Panc1 (cell line): ENCODE measurements at regions not wholly inside any gene's neighbourhood (a gene's known extent, or its start where the extent isn't known, plus 50 kb on each side); places are given as distances from the start of the nearest gene placed in this dataset.

Experiments used
- ATAC-seq: fragments of 200-7000 bp; cut with Tn5 transposase; 2 replicates; pipeline ENCODE4 v1.9.1; 2020; ENCODE audit warnings: mild to moderate bottlenecking, moderate library complexity
- BruUV-seq: library from RNA; stranded (reverse); fragments of 400-500 nt; replicated peaks from 2 replicates; lab custom pipeline; 2021; lab: Mats Ljungman, UMichigan
- CTCF ChIA-PET: fragments of 300-600 bp; sonication (Branson Sonifier 250); formaldehyde crosslinking; loops from one replicate; lab custom pipeline; 2022; ENCODE audit warnings: antibody characterized with exemption; lab: Charles Lee
- POLR2A ChIA-PET: fragments of 300-600 bp; sonication (Branson Sonifier 250); formaldehyde crosslinking; loops from one replicate; lab custom pipeline; 2022; ENCODE audit warnings: antibody characterized with exemption; lab: Charles Lee
- DNase-seq: peaks from one replicate; pipeline ENCODE4 v3.0.0-alpha.2; 2010; ENCODE audit warnings: low read depth, low spot score
- H3K27ac ChIP-seq: 2 replicates; pipeline ENCODE4 v1.5.1; 2011; ENCODE audit warnings: mild to moderate bottlenecking, low read length, inconsistent platforms
- H3K27me3 ChIP-seq: fragments of 200-500 bp; sonication (Bioruptor generic); 2 replicates; pipeline ENCODE4 v1.6.0; 2014; ENCODE audit warnings: low read length, inconsistent platforms; ENCODE audit not compliant: control insufficient read depth, insufficient read depth
- H3K36me3 ChIP-seq: fragments of 200-500 bp; sonication (Bioruptor generic); 2 replicates; pipeline ENCODE4 v1.5.1; 2014; ENCODE audit warnings: inconsistent platforms, mild to moderate bottlenecking, low read length, moderate library complexity; ENCODE audit not compliant: control insufficient read depth, insufficient read depth
- H3K4me1 ChIP-seq: 2 replicates; pipeline ENCODE4 v1.5.1; 2011; ENCODE audit warnings: inconsistent platforms, mild to moderate bottlenecking, low read length, moderate library complexity; ENCODE audit not compliant: control insufficient read depth, insufficient read depth
- H3K4me3 ChIP-seq, 2 experiments: 2 replicates each; pipeline ENCODE4 v1.5.1; 2011 to 2012; ENCODE audit warnings: low read depth in 2 of 2, low read length in 2 of 2, mild to moderate bottlenecking in 2 of 2, inconsistent platforms in 1 of 2, moderate library complexity in 1 of 2
- H3K9me3 ChIP-seq: fragments of 200-500 bp; sonication (Bioruptor generic); 2 replicates; pipeline ENCODE4 v1.5.1; 2014; ENCODE audit warnings: low read depth, mild to moderate bottlenecking, inconsistent platforms, low read length, moderate library complexity; ENCODE audit not compliant: control insufficient read depth, insufficient read depth
- POLR2AphosphoS5 ChIP-seq: IDR thresholded peaks from 2 replicates; pipeline ENCODE4 v1.6.1; 2012; ENCODE audit warnings: mild to moderate bottlenecking, low read depth, low read length, moderate library complexity
- SIN3A ChIP-seq: IDR thresholded peaks from 2 replicates; pipeline ENCODE4 v1.6.1; 2012; ENCODE audit warnings: low read depth, mild to moderate bottlenecking, low read length, moderate library complexity, borderline replicate concordance; ENCODE audit not compliant: insufficient read depth
- TCF7L2 ChIP-seq: IDR thresholded peaks from 2 replicates; pipeline ENCODE4 v1.6.1; 2011; ENCODE audit warnings: mild to moderate bottlenecking, low read depth, low read length, inconsistent platforms
- in situ Hi-C: cut with HindIII; loops from 2 replicates; pipeline ENCODE4 v1.10.0; 2016; ENCODE audit warnings: low sequenced_read_pairs, low pct_unique_long_range_greater_than_20kb
- intact Hi-C: fragments of 100-400 bp; cut with micrococcal nuclease; formaldehyde crosslinking; loops from one replicate; pipeline ENCODE4 v1.10.0; 2022; ENCODE audit not compliant: unreplicated experiment
- TF ChIP-seq, protein P1 (sequence below): fragments of 450-650 bp; IDR thresholded peaks from 2 replicates; pipeline ENCODE4 v1.5.1; 2017; ENCODE audit warnings: mild to moderate bottlenecking
- TF ChIP-seq, protein P2 (sequence below), 2 experiments: IDR thresholded peaks; 2 replicates each; pipeline ENCODE4 v1.6.1; 2011 to 2012; ENCODE audit warnings: low read depth in 2 of 2, control low read depth in 1 of 2, low read length in 1 of 2, mild to moderate bottlenecking in 1 of 2, moderate library complexity in 1 of 2; ENCODE audit not compliant: insufficient read depth in 1 of 2

DNA sequence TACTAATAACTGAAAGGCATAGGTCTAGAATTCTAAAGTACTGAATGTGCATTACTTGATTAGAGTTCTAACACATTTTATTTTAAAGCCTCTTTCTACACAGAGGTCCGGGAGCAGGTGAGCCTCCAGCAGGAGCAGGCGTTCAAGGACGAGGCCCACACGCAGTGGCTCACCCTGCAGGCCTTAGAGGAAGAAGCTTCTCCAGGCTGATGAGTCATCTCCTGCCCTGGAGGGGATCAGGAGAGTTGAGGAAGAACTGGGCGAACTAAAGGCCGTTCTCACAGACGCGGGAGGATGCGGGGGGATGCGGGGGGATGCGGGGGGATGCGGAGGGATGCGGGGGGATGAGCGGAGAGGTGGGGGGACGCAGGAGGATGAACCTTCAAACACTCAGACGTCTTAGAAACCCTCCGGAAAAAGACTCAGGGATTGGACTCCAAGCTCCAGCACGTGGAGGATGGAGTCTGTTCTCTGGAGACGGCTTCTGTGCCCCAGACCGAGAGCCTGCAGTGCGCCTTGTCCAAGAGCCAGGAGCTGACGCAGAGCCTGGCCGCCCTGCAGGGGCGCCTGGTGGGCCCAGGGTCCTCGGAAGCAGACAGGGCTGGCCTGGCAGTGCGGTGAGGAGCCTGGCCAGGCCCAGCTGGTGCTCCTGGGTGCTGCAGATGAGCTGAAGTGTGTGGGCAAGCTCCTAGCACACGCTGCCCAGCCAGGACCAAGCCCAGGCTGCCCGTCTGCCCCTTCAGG lies 433.7 kb upstream of the TPK1 start:
- Histone ChIP-seq H3K27me3 (no peaks in the 10 kb centered on the region), H3K9me3 (no peaks in the 10 kb centered on the region), H3K36me3 (no peaks in the 10 kb centered on the region), H3K4me1 (no peaks in the 10 kb centered on the region), H3K4me3 (no peak overlapping the region), H3K27ac (no peak overlapping the region)
- intact Hi-C loops: no loop called here
- POLR2A ChIA-PET: no interaction called here
- no peak for ATAC-seq
- no peak for DNase-seq
- BruUV-seq: no TSS peak
- CTCF ChIA-PET: no interaction called here
- in situ Hi-C loops: no loop called here
- TF ChIP-seq SIN3A (no peak), TCF7L2 (no peak), POLR2AphosphoS5 (no peak)
- TF ChIP-seq, protein P1, sequence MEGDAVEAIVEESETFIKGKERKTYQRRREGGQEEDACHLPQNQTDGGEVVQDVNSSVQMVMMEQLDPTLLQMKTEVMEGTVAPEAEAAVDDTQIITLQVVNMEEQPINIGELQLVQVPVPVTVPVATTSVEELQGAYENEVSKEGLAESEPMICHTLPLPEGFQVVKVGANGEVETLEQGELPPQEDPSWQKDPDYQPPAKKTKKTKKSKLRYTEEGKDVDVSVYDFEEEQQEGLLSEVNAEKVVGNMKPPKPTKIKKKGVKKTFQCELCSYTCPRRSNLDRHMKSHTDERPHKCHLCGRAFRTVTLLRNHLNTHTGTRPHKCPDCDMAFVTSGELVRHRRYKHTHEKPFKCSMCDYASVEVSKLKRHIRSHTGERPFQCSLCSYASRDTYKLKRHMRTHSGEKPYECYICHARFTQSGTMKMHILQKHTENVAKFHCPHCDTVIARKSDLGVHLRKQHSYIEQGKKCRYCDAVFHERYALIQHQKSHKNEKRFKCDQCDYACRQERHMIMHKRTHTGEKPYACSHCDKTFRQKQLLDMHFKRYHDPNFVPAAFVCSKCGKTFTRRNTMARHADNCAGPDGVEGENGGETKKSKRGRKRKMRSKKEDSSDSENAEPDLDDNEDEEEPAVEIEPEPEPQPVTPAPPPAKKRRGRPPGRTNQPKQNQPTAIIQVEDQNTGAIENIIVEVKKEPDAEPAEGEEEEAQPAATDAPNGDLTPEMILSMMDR: no peak
- TF ChIP-seq, protein P2, sequence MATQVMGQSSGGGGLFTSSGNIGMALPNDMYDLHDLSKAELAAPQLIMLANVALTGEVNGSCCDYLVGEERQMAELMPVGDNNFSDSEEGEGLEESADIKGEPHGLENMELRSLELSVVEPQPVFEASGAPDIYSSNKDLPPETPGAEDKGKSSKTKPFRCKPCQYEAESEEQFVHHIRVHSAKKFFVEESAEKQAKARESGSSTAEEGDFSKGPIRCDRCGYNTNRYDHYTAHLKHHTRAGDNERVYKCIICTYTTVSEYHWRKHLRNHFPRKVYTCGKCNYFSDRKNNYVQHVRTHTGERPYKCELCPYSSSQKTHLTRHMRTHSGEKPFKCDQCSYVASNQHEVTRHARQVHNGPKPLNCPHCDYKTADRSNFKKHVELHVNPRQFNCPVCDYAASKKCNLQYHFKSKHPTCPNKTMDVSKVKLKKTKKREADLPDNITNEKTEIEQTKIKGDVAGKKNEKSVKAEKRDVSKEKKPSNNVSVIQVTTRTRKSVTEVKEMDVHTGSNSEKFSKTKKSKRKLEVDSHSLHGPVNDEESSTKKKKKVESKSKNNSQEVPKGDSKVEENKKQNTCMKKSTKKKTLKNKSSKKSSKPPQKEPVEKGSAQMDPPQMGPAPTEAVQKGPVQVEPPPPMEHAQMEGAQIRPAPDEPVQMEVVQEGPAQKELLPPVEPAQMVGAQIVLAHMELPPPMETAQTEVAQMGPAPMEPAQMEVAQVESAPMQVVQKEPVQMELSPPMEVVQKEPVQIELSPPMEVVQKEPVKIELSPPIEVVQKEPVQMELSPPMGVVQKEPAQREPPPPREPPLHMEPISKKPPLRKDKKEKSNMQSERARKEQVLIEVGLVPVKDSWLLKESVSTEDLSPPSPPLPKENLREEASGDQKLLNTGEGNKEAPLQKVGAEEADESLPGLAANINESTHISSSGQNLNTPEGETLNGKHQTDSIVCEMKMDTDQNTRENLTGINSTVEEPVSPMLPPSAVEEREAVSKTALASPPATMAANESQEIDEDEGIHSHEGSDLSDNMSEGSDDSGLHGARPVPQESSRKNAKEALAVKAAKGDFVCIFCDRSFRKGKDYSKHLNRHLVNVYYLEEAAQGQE (IDR thresholded peaks at IDR 0.05; ENCODE audit: insufficient read depth in 1 of 2, low read depth in 2 of 2, low read length in 1 of 2): no peak

DNA sequence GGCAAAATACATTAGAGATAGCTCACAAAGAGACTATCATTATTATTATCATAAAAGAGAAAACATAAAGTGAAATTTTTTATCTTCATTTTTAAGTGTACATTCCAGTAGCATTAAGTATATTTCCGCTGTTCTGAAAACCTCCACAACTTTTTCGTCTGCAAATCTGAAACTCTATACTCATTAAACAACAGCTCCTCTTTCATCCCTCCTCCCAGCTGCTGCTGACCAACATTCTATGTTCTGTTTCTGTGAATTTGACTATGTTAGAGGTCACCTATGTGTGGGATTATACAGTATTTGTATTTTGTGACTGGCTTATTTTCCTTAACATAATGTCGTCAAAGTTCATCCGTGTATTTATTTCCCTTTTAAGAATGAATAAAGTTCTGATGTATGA lies 429.3 kb upstream of the TPK1 start:
- no peak overlapping the region for H3K4me3 ChIP-seq
- POLR2A ChIA-PET: no interaction called here
- TF ChIP-seq SIN3A: no peak
- TF ChIP-seq, protein P2 (IDR thresholded peaks at IDR 0.05; ENCODE audit: insufficient read depth in 1 of 2, low read depth in 2 of 2, low read length in 1 of 2): no peak
- no peak for TF ChIP-seq TCF7L2
- no peak for TF ChIP-seq POLR2AphosphoS5
- TF ChIP-seq, protein P1: no peak
- H3K27me3 ChIP-seq: no peaks in the 10 kb centered on the region
- no TSS peak for BruUV-seq
- intact Hi-C loops: no loop called here
- ATAC-seq: no peak
- no peaks in the 10 kb centered on the region for H3K9me3 ChIP-seq
- no peaks in the 10 kb centered on the region for H3K4me1 ChIP-seq
- no peaks in the 10 kb centered on the region for H3K36me3 ChIP-seq
- in situ Hi-C loops: no loop called here
- H3K27ac ChIP-seq: no peak overlapping the region
- CTCF ChIA-PET: no interaction called here
- no peak for DNase-seq
